Esophagus squamous epithelium (tissue), 5 donors: ENCODE measurements at regions not wholly inside any gene's neighbourhood (a gene's known extent, or its start where the extent isn't known, plus 50 kb on each side); places are given as distances from the start of the nearest gene placed in this dataset.

Experiments used
- DNase-seq: peaks from one replicate; lab custom pipeline; 2025; lab: John Stamatoyannopoulos, UW
- H3K27ac ChIP-seq, 4 donors: fragments of 200-600 bp; sonication (generic); one replicate each; pipeline ENCODE4 v1.5.1; 2016 to 2019; ENCODE audit warnings: mild to moderate bottlenecking in 1 of 4
- H3K27me3 ChIP-seq, 4 donors: fragments of 200-600 bp; sonication (generic); 1 replicate in 3 of 4; 2 replicates in 1 of 4; pipeline versions ENCODE4 v1.5.1 to v1.6.0; 2017 to 2021; ENCODE audit warnings: antibody characterized with exemption in 1 of 4
- H3K36me3 ChIP-seq, 3 donors: fragments of 200-600 bp; sonication (generic); one replicate each; pipeline ENCODE4 v1.5.1; 2016 to 2019
- H3K4me1 ChIP-seq, 3 donors: fragments of 200-600 bp; sonication (generic); one replicate each; pipeline ENCODE4 v1.5.1; 2017 to 2019
- H3K4me3 ChIP-seq, 4 donors: fragments of 200-600 bp; sonication (generic); 1 replicate in 3 of 4; 2 replicates in 1 of 4; pipeline ENCODE4 v1.5.1; 2016 to 2019; ENCODE audit warnings: mild to moderate bottlenecking in 2 of 4, moderate library complexity in 1 of 4
- H3K9me3 ChIP-seq, 3 donors: fragments of 200-600 bp; sonication (generic); one replicate each; pipeline ENCODE4 v1.5.1; 2016 to 2019
- POLR2A ChIP-seq, 4 donors: fragments of 450-650 bp; IDR thresholded peaks; one replicate each; pipeline ENCODE4 v1.6.1; 2017; ENCODE audit warnings: antibody characterized with exemption in 4 of 4, mild to moderate bottlenecking in 4 of 4, moderate library complexity in 3 of 4
- WGBS, 2 donors: methylation state at CpG; one replicate each; pipeline ENCODE4 v1.1.5; 2018; 5-methylcytosine and 5-hydroxymethylcytosine counted together
- intact Hi-C: fragments of 100-400 bp; cut with DNase I; formaldehyde crosslinking; loops from one replicate; pipeline ENCODE4 v1.15.0; 2022
- TF ChIP-seq, protein P1 (sequence below), 6 experiments: fragments of 450-650 bp in 4 of 6; fragments of 200-600 bp in 2 of 6; sonication (generic) in 2 of 6; IDR thresholded peaks; one replicate each; pipeline ENCODE4 v1.5.1; 2016 to 2019; ENCODE audit warnings: antibody characterized with exemption in 6 of 6, mild to moderate bottlenecking in 4 of 6, moderate library complexity in 4 of 6
- donor health status: DM: yes; HTN: yes; CAD: no.

DNA sequence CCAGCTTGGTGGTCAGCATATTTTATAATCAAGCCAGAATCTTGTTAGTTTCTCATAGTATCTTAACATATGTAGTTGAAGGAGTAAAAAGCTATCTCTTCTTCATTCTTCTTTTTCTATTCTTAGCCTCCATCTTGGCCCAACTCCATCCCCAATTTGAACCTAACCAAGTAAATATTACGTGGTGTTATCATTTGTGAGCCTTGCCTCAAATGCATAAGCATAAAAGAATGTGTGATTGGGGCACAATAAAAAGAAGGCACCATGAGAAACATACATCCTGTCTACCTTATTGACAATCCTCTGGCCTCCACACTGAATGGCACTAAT, 181.4 kb upstream of the BMP4 start:
- H3K27me3 ChIP-seq = no peaks in the 10 kb centered on the region
- no peak for TF ChIP-seq POLR2A (IDR thresholded peaks at IDR 0.05)
- H3K4me3 ChIP-seq = no peak overlapping the region
- no peaks in the 10 kb centered on the region for H3K9me3 ChIP-seq
- intact Hi-C loops = no loop called here
- no peak overlapping the region for H3K27ac ChIP-seq
- 63 to 65% methylated on average over 1 of the region's 1 CpG for WGBS, 2 donors
- no peaks in the 10 kb centered on the region for H3K36me3 ChIP-seq
- DNase-seq = no peak
- H3K4me1 ChIP-seq = no peaks in the 10 kb centered on the region

DNA sequence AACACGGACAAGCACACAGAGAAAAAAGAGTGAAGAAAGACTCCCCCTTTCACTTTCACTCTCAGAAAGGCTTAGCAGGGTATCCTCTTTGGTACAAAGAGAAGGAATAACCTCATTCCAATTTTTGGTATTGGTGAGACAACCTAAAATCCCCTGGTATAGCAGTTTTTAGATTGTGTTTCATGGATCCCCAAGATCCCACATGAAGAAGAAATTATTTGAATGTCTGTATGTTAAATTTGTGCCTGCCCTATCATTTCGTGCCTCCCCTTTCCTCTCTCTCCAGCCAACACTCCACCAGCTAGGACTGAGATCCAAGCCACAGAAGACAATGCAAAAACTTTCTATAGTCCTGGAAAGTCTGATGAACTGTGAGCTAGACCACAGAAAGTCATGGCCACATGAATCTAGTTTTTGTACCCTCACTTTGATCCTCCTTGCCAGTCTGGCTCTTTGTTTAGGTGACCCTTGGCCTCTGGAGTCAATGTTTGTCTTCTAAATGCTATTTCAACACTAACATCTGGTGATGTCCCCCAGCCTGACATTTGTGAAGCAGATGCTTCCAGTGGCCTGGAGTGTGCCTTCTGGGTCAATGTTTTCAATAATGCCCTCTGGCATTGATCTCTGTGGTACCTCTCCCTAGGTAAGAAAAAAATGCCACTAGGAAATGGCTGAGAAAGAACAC, 181.9 kb upstream of the BMP4 start:
- no peak overlapping the region for H3K4me3 ChIP-seq
- WGBS, 2 donors = 55 to 57% methylated on average over 2 of the region's 2 CpGs
- intact Hi-C loops = no loop called here
- H3K4me1 ChIP-seq = no peaks in the 10 kb centered on the region
- H3K27ac ChIP-seq = no peak overlapping the region
- no peaks in the 10 kb centered on the region for H3K36me3 ChIP-seq
- no peak for DNase-seq
- no peaks in the 10 kb centered on the region for H3K27me3 ChIP-seq
- no peaks in the 10 kb centered on the region for H3K9me3 ChIP-seq
- TF ChIP-seq, protein P1, sequence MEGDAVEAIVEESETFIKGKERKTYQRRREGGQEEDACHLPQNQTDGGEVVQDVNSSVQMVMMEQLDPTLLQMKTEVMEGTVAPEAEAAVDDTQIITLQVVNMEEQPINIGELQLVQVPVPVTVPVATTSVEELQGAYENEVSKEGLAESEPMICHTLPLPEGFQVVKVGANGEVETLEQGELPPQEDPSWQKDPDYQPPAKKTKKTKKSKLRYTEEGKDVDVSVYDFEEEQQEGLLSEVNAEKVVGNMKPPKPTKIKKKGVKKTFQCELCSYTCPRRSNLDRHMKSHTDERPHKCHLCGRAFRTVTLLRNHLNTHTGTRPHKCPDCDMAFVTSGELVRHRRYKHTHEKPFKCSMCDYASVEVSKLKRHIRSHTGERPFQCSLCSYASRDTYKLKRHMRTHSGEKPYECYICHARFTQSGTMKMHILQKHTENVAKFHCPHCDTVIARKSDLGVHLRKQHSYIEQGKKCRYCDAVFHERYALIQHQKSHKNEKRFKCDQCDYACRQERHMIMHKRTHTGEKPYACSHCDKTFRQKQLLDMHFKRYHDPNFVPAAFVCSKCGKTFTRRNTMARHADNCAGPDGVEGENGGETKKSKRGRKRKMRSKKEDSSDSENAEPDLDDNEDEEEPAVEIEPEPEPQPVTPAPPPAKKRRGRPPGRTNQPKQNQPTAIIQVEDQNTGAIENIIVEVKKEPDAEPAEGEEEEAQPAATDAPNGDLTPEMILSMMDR (IDR thresholded peaks at IDR 0.05) = no peak
- TF ChIP-seq POLR2A (IDR thresholded peaks at IDR 0.05) = no peak

DNA sequence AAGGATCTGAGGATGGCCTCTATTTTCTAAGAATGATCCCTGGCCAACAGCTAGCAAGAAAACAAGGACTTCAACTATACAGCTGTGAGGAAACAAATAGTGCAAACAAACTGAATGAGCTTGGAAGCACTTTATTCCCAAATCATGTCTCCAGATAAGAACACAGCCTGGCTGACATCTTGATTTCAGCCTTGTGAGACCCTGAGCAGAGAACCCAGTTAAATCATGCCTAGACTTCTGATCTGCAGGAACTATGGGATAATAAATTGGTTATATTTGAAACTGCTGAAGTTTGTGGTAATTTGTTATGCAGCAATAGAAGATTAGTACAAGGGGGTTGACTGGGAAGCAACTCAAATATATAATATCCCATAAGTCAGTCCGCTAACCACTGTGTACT, 183.9 kb upstream of the BMP4 start:
- intact Hi-C loops = no loop called here
- no peaks in the 10 kb centered on the region for H3K9me3 ChIP-seq
- H3K36me3 ChIP-seq = no peaks in the 10 kb centered on the region
- DNase-seq = no peak
- no peaks in the 10 kb centered on the region for H3K27me3 ChIP-seq
- 78 to 100% methylated on average over 1 of the region's 1 CpG for WGBS, 2 donors
- H3K4me1 ChIP-seq = no peaks in the 10 kb centered on the region
- no peak overlapping the region for H3K27ac ChIP-seq
- TF ChIP-seq POLR2A (IDR thresholded peaks at IDR 0.05) = no peak
- TF ChIP-seq, protein P1 (IDR thresholded peaks at IDR 0.05) = no peak
- H3K4me3 ChIP-seq = no peak overlapping the region

DNA sequence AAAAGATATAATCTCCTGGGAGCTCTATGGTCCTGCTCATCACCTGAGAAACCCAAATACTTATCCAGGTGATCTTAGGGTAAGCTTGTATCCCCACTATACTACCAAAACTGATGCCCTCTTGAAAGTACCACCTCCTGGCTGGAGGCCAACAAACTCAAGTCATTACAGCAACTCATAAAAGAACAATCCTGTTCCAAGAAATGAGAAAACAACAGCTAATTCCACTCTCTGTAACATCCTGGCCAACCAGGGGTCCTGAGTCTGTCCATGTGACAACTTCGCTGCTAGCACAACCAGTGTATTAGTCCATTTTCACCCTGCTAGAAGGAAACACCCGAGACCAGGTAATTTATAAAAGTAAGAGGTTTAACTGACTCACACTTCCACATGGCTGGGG, 190.0 kb upstream of the BMP4 start:
- Histone ChIP-seq H3K27me3 (no peaks in the 10 kb centered on the region), H3K4me3 (no peak overlapping the region), H3K4me1 (no peaks in the 10 kb centered on the region), H3K36me3 (no peaks in the 10 kb centered on the region), H3K9me3 (no peaks in the 10 kb centered on the region), H3K27ac (no peak overlapping the region)
- no peak for DNase-seq
- intact Hi-C loops = no loop called here
- TF ChIP-seq POLR2A (IDR thresholded peaks at IDR 0.05) = no peak
- TF ChIP-seq, protein P1 (IDR thresholded peaks at IDR 0.05) = no peak
- WGBS, 2 donors = 80 to 86% methylated on average over 1 to 2 of the region's 2 CpGs

DNA sequence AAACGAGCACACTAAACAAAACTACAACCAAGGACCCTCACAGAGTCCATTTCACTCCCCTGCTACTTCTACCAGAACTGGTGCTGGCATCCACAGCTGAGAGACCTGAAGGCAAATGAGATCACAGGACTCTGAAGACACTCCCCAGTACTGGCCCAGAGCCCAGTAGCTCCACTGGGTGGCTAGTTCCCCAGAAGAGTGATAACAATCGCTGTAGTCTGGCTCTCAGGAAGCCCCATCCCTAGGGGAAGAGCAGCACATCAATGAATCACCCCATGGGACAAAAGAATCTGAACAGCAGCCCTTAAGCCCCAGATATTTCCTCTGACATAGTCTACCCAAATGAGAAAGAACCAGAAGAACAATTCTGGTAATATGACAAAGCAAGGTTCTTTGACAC, 190.7 kb upstream of the BMP4 start:
- Histone ChIP-seq H3K36me3 (no peaks in the 10 kb centered on the region), H3K4me3 (no peak overlapping the region), H3K9me3 (no peaks in the 10 kb centered on the region), H3K4me1 (no peaks in the 10 kb centered on the region), H3K27ac (no peak overlapping the region), H3K27me3 (no peaks in the 10 kb centered on the region)
- WGBS, 2 donors = 35 to 71% methylated on average over 1 to 2 of the region's 2 CpGs
- DNase-seq = no peak
- intact Hi-C loops = no loop called here
- TF ChIP-seq, protein P1 (IDR thresholded peaks at IDR 0.05) = no peak

DNA sequence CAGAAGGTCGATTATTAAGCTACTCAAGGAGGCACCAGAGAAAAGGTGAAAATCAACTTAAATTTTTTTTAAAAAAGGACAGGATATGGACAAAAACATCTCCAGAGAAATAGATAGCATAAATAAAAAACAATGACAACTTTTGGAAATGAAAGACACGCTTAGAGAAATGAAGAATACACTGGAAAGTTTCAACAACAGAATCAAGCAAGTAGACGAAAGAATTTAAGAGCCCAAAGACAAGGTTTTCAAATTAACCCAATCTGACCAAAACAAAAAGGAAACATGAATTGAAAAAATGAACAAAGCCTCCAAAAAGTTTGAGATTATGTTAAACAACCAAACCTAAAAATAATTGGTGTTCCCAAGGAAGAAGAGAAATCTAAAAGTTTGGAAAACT, 191.1 kb upstream of the BMP4 start:
- no peak for DNase-seq
- TF ChIP-seq, protein P1 (IDR thresholded peaks at IDR 0.05) = no peak
- TF ChIP-seq POLR2A (IDR thresholded peaks at IDR 0.05) = no peak
- Histone ChIP-seq H3K9me3 (no peaks in the 10 kb centered on the region), H3K4me3 (no peak overlapping the region), H3K27me3 (no peaks in the 10 kb centered on the region), H3K36me3 (no peaks in the 10 kb centered on the region), H3K4me1 (no peaks in the 10 kb centered on the region), H3K27ac (no peak overlapping the region)
- WGBS, 2 donors = 84 to 88% methylated on average over 3 of the region's 3 CpGs
- intact Hi-C loops = no loop called here
